ENCODE measurements at regions not wholly inside any gene's neighbourhood (a gene's known extent, or its start where the extent isn't known, plus 50 kb on each side); places are given as distances from the start of the nearest gene placed in this dataset.

DNA sequence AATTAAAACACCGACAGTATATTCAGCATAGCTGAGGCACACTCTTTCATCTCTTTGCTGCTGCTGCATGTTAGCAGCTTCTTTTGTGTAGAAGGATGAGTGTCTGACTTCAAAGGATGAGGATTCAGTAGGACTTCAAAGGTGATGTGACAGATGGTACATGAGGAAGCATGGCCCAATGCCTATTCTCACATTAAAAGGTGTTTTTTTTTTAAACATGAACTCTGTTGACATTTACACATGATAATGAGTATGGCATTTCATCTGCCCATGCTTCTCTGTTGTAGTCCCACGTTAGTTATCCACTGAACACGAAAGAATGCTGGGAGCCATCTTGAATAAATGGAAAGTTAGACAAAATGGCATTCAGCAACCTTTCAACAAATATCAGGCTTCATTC lies 1950.8 kb upstream of the PIK3C3 start:
- H3K4me2 ChIP-seq (ENCODE audit: insufficient read depth, low read length), result no peak overlapping the region
- no TSS peak for BruUV-seq (replicated peaks)
- CTCF ChIA-PET, result no interaction called here

More for the DNA sequence above, 1950.8 kb upstream of the PIK3C3 start:
- TF ChIP-seq FOS (IDR thresholded peaks at IDR 0.05; ENCODE audit: borderline replicate concordance, insufficient read depth, low read length), result no peak
- TF ChIP-seq MAX (IDR thresholded peaks at IDR 0.05; ENCODE audit: insufficient read depth, insufficient read length), result no peak
- no peak for TF ChIP-seq GATA2 (IDR thresholded peaks at IDR 0.05; ENCODE audit: insufficient read depth, insufficient read length, low read depth, low read length)
- TF ChIP-seq MYC (IDR thresholded peaks at IDR 0.05; ENCODE audit: low read depth, low read length), result no peak
- no peak for TF ChIP-seq CTCF (IDR thresholded peaks at IDR 0.05; ENCODE audit: extremely low read depth in 1 of 2, insufficient read depth in 1 of 2, low read depth in 1 of 2, low read length in 2 of 2)
- no peak for TF ChIP-seq JUN (IDR thresholded peaks at IDR 0.05; ENCODE audit: borderline replicate concordance, insufficient read depth, insufficient read length, low read depth)
- no peak for TF ChIP-seq POLR2AphosphoS5 (IDR thresholded peaks at IDR 0.05; ENCODE audit: insufficient read depth, low read depth, low read length)
- no peak for TF ChIP-seq EZH2 (IDR thresholded peaks at IDR 0.05; ENCODE audit: borderline replicate concordance, low read depth, low read length, severe bottlenecking)
- no peak for TF ChIP-seq POLR2A (IDR thresholded peaks at IDR 0.05; ENCODE audit: low read depth, low read length)
- intact Hi-C loops (cut with micrococcal nuclease), result no loop called here
- Histone ChIP-seq H3K9me3 (replicated peaks; ENCODE audit: control insufficient read depth, insufficient read depth, low read length) (no peaks in the 10 kb centered on the region), H4K20me1 (replicated peaks; ENCODE audit: control insufficient read depth, extremely low read depth, insufficient read depth, low read length) (no peaks in the 10 kb centered on the region), H3K79me2 (ENCODE audit: control insufficient read depth, insufficient read depth, low read length) (no peaks in the 10 kb centered on the region), H3K36me3 (ENCODE audit: control insufficient read depth in 2 of 2, extremely low read depth in 1 of 2, insufficient read depth in 2 of 2, low read length in 2 of 2) (no peaks in the 10 kb centered on the region), H3K4me1 (ENCODE audit: control insufficient read depth, extremely low read depth, insufficient read depth, low read length) (no peaks in the 10 kb centered on the region), H3K9ac (replicated peaks; ENCODE audit: extremely low read depth, insufficient read depth, low read length) (no peak overlapping the region), H2AFZ (ENCODE audit: low read depth, low read length) (no peak overlapping the region), H3K27ac (ENCODE audit: insufficient read depth, low read depth, low read length) (no peak overlapping the region), H3K4me3 (replicated peaks in 1 of 3; ENCODE audit: insufficient read depth in 1 of 3, low read depth in 1 of 3, low read length in 3 of 3) (no peak overlapping the region), H3K27me3 (ENCODE audit: control insufficient read depth in 2 of 2, insufficient read depth in 2 of 2, low read length in 2 of 2) (no peaks in the 10 kb centered on the region), H3K9me1 (replicated peaks; ENCODE audit: control insufficient read depth, extremely low read depth, insufficient read depth, low read length) (no peaks in the 10 kb centered on the region)
- dilution Hi-C loops (cut with MboI; ENCODE audit: extremely low pct_ligation_motif_present, low sequenced_read_pairs), result no loop called here
- FAIRE-seq (no peak), DNase-seq (ENCODE audit: low read depth, low spot score) (no peak)
- POLR2A ChIA-PET, result no interaction called here

All from endothelial cell of umbilical vein (primary cell).